GM23338 (cell line): ENCODE measurements at regions not wholly inside any gene's neighbourhood (a gene's known extent, or its start where the extent isn't known, plus 50 kb on each side); places are given as distances from the start of the nearest gene placed in this dataset.

Source experiments
- ATAC-seq: fragments of 200-7000 bp; cut with Tn5 transposase; 3 replicates; pipeline ENCODE4 v1.9.1; 2020
- DNase-seq: peaks from one replicate; pipeline ENCODE4 v3.0.0-alpha.2; 2015; ENCODE audit warnings: low spot score
- H2AFZ ChIP-seq: fragments of 200-600 bp; sonication (generic); 2 replicates; pipeline ENCODE4 v1.8.0; 2016; ENCODE audit warnings: antibody characterized with exemption, mild to moderate bottlenecking, moderate library complexity
- H3F3A ChIP-seq: fragments of 200-600 bp; sonication (generic); replicated peaks from 2 replicates; pipeline ENCODE4 v1.8.0; 2017; ENCODE audit warnings: antibody characterized with exemption, mixed run types, low read depth
- H3K27ac ChIP-seq: fragments of 200-600 bp; sonication (generic); 2 replicates; pipeline ENCODE4 v1.6.1; 2016; ENCODE audit warnings: low read depth
- H3K27me3 ChIP-seq: fragments of 200-600 bp; sonication (generic); 2 replicates; pipeline ENCODE4 v1.8.0; 2016; ENCODE audit warnings: mild to moderate bottlenecking, mixed run types, moderate library complexity; ENCODE audit not compliant: insufficient read depth
- H3K36me3 ChIP-seq: fragments of 200-600 bp; sonication (generic); 2 replicates; pipeline ENCODE4 v1.8.0; 2016; ENCODE audit warnings: mild to moderate bottlenecking; ENCODE audit not compliant: insufficient read depth
- H3K4me1 ChIP-seq: fragments of 200-600 bp; sonication (generic); 2 replicates; pipeline ENCODE4 v1.8.0; 2016; ENCODE audit warnings: mild to moderate bottlenecking, moderate library complexity; ENCODE audit not compliant: insufficient read depth
- H3K4me2 ChIP-seq: fragments of 200-600 bp; sonication (generic); 2 replicates; pipeline ENCODE4 v1.7.1; 2017; ENCODE audit warnings: mixed run types
- H3K4me3 ChIP-seq: fragments of 200-600 bp; sonication (generic); 2 replicates; pipeline ENCODE4 v1.6.1; 2016; ENCODE audit warnings: mixed run types
- H3K79me2 ChIP-seq: fragments of 200-600 bp; sonication (generic); replicated peaks from 2 replicates; pipeline ENCODE4 v1.8.0; 2017; ENCODE audit warnings: mild to moderate bottlenecking; ENCODE audit not compliant: insufficient read depth
- H3K9me2 ChIP-seq: fragments of 200-600 bp; sonication (generic); 2 replicates; pipeline ENCODE4 v1.8.0; 2017; ENCODE audit not compliant: insufficient read depth
- H4K20me1 ChIP-seq: fragments of 200-600 bp; sonication (generic); replicated peaks from 2 replicates; pipeline ENCODE4 v1.8.0; 2017; ENCODE audit warnings: mild to moderate bottlenecking; ENCODE audit not compliant: insufficient read depth
- H3K27ac Mint-ChIP-seq: 2 replicates; pipeline ENCODE4 v1.8.0; 2020; ENCODE audit warnings: inconsistent platforms, mild to moderate bottlenecking, moderate library complexity, mixed read lengths
- H3K27me3 Mint-ChIP-seq: 3 replicates; pipeline ENCODE4 v1.8.0; 2022; ENCODE audit warnings: low read depth, mild to moderate bottlenecking, moderate library complexity, mixed read lengths, inconsistent platforms; ENCODE audit not compliant: insufficient read depth, poor library complexity
- H3K36me3 Mint-ChIP-seq: 3 replicates; pipeline ENCODE4 v1.8.0; 2021; ENCODE audit warnings: low read depth, mild to moderate bottlenecking, inconsistent platforms, moderate library complexity, mixed read lengths
- H3K4me1 Mint-ChIP-seq: 3 replicates; pipeline ENCODE4 v1.8.0; 2020; ENCODE audit warnings: mild to moderate bottlenecking, inconsistent platforms, mixed read lengths
- H3K4me3 Mint-ChIP-seq: 3 replicates; pipeline ENCODE4 v1.8.0; 2021; ENCODE audit warnings: moderate library complexity, mild to moderate bottlenecking, inconsistent platforms, mixed read lengths
- H3K9me3 Mint-ChIP-seq: 3 replicates; pipeline ENCODE4 v1.8.0; 2020; ENCODE audit warnings: moderate library complexity, mild to moderate bottlenecking, inconsistent platforms, mixed read lengths
- CREB1 ChIP-seq: fragments of 250-450 bp; sonication (Bioruptor Pico); IDR thresholded peaks from 2 replicates; pipeline ENCODE4 v1.5.0; 2020; ENCODE audit warnings: low read depth, mild to moderate bottlenecking, moderate library complexity
- EZH2 ChIP-seq: fragments of 200-600 bp; sonication (generic); IDR thresholded peaks from one replicate; pipeline ENCODE4 v1.8.0; 2017; ENCODE audit warnings: antibody characterized with exemption, mild to moderate bottlenecking, low read depth; ENCODE audit not compliant: unreplicated experiment
- EZH2phosphoT487 ChIP-seq: fragments of 200-600 bp; sonication (generic); IDR thresholded peaks from one replicate; pipeline ENCODE4 v1.8.1; 2018; ENCODE audit warnings: antibody characterized with exemption; ENCODE audit not compliant: unreplicated experiment
- NANOG ChIP-seq: IDR thresholded peaks from 2 replicates; pipeline ENCODE4 v1.6.1; 2016; ENCODE audit warnings: antibody characterized with exemption, borderline replicate concordance
- POLR2AphosphoS5 ChIP-seq: IDR thresholded peaks from 2 replicates; pipeline ENCODE4 v1.6.1; 2016; ENCODE audit warnings: antibody characterized with exemption, low read depth
- STAT1 ChIP-seq: IDR thresholded peaks from one replicate; pipeline ENCODE4 v1.6.1; 2016; ENCODE audit warnings: antibody characterized with exemption; ENCODE audit not compliant: unreplicated experiment
- ZNF331 ChIP-seq: fragments of 250-450 bp; sonication (Bioruptor Pico); IDR thresholded peaks from 2 replicates; pipeline ENCODE4 v1.5.0; 2020; ENCODE audit warnings: low read depth, mild to moderate bottlenecking, moderate library complexity
- TF ChIP-seq, protein P1 (sequence below): fragments of 250-450 bp; sonication (Bioruptor Pico); IDR thresholded peaks from 2 replicates; pipeline ENCODE4 v1.5.0; 2020; ENCODE audit warnings: mild to moderate bottlenecking, moderate library complexity
- TF ChIP-seq, protein P2 (sequence below): IDR thresholded peaks from one replicate; pipeline ENCODE4 v1.6.1; 2018; ENCODE audit warnings: antibody characterized with exemption; ENCODE audit not compliant: unreplicated experiment

DNA sequence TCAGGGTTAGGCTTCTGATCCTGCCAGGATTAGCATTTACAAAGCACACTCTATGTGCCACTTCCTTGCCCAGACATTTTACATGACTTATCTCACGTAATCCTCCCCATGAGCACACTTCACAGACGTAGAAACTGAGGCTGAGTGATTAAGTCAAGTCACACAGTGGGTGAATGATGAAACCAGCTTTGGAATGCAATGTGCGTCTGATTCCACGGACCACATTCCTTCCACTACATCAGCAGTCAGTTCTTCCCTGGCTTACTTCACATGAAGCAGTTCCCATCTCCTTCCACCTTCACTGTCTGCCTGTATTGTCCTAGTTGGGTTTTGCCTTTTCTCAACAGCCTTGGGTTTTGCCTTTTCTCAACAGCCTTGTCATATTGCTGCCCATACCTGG, 134.3 kb upstream of the PPARGC1A start (continued):
- TF ChIP-seq ZNF331 (CRISPR knock-in tag): no peak
- TF ChIP-seq, protein P1, sequence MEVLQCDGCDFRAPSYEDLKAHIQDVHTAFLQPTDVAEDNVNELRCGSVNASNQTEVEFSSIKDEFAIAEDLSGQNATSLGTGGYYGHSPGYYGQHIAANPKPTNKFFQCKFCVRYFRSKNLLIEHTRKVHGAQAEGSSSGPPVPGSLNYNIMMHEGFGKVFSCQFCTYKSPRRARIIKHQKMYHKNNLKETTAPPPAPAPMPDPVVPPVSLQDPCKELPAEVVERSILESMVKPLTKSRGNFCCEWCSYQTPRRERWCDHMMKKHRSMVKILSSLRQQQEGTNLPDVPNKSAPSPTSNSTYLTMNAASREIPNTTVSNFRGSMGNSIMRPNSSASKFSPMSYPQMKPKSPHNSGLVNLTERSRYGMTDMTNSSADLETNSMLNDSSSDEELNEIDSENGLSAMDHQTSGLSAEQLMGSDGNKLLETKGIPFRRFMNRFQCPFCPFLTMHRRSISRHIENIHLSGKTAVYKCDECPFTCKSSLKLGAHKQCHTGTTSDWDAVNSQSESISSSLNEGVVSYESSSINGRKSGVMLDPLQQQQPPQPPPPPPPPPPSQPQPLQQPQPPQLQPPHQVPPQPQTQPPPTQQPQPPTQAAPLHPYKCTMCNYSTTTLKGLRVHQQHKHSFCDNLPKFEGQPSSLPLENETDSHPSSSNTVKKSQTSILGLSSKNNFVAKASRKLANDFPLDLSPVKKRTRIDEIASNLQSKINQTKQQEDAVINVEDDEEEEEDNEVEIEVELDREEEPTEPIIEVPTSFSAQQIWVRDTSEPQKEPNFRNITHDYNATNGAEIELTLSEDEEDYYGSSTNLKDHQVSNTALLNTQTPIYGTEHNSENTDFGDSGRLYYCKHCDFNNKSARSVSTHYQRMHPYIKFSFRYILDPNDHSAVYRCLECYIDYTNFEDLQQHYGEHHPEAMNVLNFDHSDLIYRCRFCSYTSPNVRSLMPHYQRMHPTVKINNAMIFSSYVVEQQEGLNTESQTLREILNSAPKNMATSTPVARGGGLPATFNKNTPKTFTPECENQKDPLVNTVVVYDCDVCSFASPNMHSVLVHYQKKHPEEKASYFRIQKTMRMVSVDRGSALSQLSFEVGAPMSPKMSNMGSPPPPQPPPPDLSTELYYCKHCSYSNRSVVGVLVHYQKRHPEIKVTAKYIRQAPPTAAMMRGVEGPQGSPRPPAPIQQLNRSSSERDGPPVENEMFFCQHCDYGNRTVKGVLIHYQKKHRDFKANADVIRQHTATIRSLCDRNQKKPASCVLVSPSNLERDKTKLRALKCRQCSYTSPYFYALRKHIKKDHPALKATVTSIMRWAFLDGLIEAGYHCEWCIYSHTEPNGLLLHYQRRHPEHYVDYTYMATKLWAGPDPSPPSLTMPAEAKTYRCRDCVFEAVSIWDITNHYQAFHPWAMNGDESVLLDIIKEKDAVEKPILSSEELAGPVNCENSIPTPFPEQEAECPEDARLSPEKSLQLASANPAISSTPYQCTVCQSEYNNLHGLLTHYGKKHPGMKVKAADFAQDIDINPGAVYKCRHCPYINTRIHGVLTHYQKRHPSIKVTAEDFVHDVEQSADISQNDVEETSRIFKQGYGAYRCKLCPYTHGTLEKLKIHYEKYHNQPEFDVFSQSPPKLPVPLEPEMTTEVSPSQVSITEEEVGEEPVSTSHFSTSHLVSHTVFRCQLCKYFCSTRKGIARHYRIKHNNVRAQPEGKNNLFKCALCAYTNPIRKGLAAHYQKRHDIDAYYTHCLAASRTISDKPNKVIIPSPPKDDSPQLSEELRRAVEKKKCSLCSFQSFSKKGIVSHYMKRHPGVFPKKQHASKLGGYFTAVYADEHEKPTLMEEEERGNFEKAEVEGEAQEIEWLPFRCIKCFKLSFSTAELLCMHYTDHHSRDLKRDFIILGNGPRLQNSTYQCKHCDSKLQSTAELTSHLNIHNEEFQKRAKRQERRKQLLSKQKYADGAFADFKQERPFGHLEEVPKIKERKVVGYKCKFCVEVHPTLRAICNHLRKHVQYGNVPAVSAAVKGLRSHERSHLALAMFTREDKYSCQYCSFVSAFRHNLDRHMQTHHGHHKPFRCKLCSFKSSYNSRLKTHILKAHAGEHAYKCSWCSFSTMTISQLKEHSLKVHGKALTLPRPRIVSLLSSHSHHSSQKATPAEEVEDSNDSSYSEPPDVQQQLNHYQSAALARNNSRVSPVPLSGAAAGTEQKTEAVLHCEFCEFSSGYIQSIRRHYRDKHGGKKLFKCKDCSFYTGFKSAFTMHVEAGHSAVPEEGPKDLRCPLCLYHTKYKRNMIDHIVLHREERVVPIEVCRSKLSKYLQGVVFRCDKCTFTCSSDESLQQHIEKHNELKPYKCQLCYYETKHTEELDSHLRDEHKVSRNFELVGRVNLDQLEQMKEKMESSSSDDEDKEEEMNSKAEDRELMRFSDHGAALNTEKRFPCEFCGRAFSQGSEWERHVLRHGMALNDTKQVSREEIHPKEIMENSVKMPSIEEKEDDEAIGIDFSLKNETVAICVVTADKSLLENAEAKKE: no peak
- TF ChIP-seq CREB1 (CRISPR knock-in tag): no peak
- TF ChIP-seq NANOG: no peak
- TF ChIP-seq EZH2: no peak

DNA sequence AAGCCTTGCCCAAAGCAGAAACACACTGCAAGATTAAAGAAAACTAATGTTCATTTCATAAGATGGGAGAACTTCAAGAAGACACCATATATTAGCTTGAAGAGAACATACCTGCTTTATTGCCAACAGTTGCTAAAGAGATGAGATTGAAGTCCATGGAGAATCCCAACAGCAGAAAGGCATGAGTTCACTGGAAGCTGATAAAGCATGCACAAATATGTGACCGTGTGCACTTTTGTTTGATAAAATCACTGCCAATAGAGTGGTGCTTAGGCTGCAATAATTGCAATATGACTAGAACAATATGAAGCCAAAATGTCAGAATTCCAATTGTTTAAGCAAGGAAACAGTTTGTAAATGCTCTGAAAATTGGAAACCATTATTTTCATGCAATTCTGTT, 125.9 kb upstream of the PPARGC1A start:
- Mint-ChIP-seq H3K27me3 (no peaks in the 10 kb centered on the region), H3K36me3 (no peaks in the 10 kb centered on the region), H3K27ac (no peak overlapping the region), H3K4me1 (peaks cover 11% of the 10 kb centered on the region), H3K9me3 (no peaks in the 10 kb centered on the region), H3K4me3 (no peak overlapping the region)
- Histone ChIP-seq H3K27me3 (no peaks in the 10 kb centered on the region), H3F3A (no peaks in the 10 kb centered on the region), H4K20me1 (no peaks in the 10 kb centered on the region), H2AFZ (no peak overlapping the region), H3K4me3 (no peak overlapping the region), H3K4me1 (peaks cover 9% of the 10 kb centered on the region; the same call in 1 of the 2 replicates), H3K27ac (no peak overlapping the region), H3K4me2 (no peak overlapping the region), H3K79me2 (no peaks in the 10 kb centered on the region), H3K36me3 (no peaks in the 10 kb centered on the region), H3K9me2 (no peaks in the 10 kb centered on the region)
- ATAC-seq (no peak), DNase-seq (no peak)
- TF ChIP-seq POLR2AphosphoS5: no peak
- no peak for TF ChIP-seq STAT1
- no peak for TF ChIP-seq CREB1 (CRISPR knock-in tag)
- TF ChIP-seq, protein P2, sequence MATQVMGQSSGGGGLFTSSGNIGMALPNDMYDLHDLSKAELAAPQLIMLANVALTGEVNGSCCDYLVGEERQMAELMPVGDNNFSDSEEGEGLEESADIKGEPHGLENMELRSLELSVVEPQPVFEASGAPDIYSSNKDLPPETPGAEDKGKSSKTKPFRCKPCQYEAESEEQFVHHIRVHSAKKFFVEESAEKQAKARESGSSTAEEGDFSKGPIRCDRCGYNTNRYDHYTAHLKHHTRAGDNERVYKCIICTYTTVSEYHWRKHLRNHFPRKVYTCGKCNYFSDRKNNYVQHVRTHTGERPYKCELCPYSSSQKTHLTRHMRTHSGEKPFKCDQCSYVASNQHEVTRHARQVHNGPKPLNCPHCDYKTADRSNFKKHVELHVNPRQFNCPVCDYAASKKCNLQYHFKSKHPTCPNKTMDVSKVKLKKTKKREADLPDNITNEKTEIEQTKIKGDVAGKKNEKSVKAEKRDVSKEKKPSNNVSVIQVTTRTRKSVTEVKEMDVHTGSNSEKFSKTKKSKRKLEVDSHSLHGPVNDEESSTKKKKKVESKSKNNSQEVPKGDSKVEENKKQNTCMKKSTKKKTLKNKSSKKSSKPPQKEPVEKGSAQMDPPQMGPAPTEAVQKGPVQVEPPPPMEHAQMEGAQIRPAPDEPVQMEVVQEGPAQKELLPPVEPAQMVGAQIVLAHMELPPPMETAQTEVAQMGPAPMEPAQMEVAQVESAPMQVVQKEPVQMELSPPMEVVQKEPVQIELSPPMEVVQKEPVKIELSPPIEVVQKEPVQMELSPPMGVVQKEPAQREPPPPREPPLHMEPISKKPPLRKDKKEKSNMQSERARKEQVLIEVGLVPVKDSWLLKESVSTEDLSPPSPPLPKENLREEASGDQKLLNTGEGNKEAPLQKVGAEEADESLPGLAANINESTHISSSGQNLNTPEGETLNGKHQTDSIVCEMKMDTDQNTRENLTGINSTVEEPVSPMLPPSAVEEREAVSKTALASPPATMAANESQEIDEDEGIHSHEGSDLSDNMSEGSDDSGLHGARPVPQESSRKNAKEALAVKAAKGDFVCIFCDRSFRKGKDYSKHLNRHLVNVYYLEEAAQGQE: no peak
- TF ChIP-seq EZH2phosphoT487: no peak
